ENCODE measurements at regions not wholly inside any gene's neighbourhood (a gene's known extent, or its start where the extent isn't known, plus 50 kb on each side); places are given as distances from the start of the nearest gene placed in this dataset.

GRCh38 chrX:20330545-20330944, 63.8 kb upstream of the RPS6KA3 start:
- Histone ChIP-seq H3K27me3 (ENCODE audit: low read length) (no peaks in the 10 kb centered on the region), H3K9ac (ENCODE audit: low read length) (no peak overlapping the region), H3K4me1 (ENCODE audit: insufficient read depth, low read length) (no peaks in the 10 kb centered on the region), H3K79me2 (ENCODE audit: low read length) (no peaks in the 10 kb centered on the region), H3K9me2 (replicated peaks; ENCODE audit: low read length) (no peaks in the 10 kb centered on the region), H4K20me1 (ENCODE audit: low read length) (no peaks in the 10 kb centered on the region), H2AFZ (ENCODE audit: low read length) (no peak overlapping the region), H3K36me3 (ENCODE audit: low read depth, low read length) (no peaks in the 10 kb centered on the region), H3K4me3 (ENCODE audit: low read length) (no peak overlapping the region), H3K4me2 (ENCODE audit: low read length) (no peak overlapping the region), H3K27ac (ENCODE audit: low read length) (no peak overlapping the region), H3F3A (ENCODE audit: low read length, unreplicated experiment) (no peaks in the 10 kb centered on the region), H3K9me3 (ENCODE audit: low read length) (no peaks in the 10 kb centered on the region)
- BruUV-seq (replicated peaks): no TSS peak
- ChIA-PET CTCF (no interaction called here), POLR2A (ENCODE audit: unreplicated experiment) (no interaction called here)
- ATAC-seq (no peak), DNase-seq (no peak)
- intact Hi-C loops (cut with micrococcal nuclease): no loop called here
- no peak for TF ChIP-seq EZH2phosphoT487 (IDR thresholded peaks at IDR 0.05; ENCODE audit: borderline replicate concordance, low read length)
- TF ChIP-seq EZH2 (IDR thresholded peaks at IDR 0.05; ENCODE audit: low read length, unreplicated experiment): no peak
- TF ChIP-seq, protein P1, sequence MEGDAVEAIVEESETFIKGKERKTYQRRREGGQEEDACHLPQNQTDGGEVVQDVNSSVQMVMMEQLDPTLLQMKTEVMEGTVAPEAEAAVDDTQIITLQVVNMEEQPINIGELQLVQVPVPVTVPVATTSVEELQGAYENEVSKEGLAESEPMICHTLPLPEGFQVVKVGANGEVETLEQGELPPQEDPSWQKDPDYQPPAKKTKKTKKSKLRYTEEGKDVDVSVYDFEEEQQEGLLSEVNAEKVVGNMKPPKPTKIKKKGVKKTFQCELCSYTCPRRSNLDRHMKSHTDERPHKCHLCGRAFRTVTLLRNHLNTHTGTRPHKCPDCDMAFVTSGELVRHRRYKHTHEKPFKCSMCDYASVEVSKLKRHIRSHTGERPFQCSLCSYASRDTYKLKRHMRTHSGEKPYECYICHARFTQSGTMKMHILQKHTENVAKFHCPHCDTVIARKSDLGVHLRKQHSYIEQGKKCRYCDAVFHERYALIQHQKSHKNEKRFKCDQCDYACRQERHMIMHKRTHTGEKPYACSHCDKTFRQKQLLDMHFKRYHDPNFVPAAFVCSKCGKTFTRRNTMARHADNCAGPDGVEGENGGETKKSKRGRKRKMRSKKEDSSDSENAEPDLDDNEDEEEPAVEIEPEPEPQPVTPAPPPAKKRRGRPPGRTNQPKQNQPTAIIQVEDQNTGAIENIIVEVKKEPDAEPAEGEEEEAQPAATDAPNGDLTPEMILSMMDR (conservative IDR thresholded peaks at IDR 0.05; ENCODE audit: low read depth, low read length): no peak

DNA sequence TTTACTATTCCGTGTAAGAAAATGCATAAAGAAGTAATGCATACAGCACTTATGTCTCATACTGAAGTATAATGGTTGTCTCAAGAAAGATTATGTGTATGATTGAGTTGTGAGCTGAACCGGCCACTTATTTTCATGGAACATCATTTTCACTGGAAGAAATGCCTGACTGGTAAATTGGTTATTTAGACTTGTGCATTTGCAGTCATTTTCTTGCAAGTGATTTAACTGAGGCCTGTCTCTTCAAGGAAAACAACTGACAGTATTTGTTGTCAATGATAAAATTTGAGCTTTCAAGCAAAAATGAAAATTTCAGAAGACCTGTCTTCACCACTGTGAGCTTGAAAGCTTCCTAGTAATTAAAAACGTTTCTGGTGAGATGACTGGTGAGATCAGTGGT, 62.7 kb upstream of the RPS6KA3 start:
- POLR2A ChIA-PET (ENCODE audit: unreplicated experiment): interaction anchor here (0.7 kb wide), 1 partner anchor 82 kb away, joined by 6 read pairs; no protein-coding TSS in a partner anchor
- H3K27ac ChIP-seq (ENCODE audit: low read length): no peak overlapping the region
- no peaks in the 10 kb centered on the region for H3K79me2 ChIP-seq (ENCODE audit: low read length)
- H3K9me3 ChIP-seq (ENCODE audit: low read length): no peaks in the 10 kb centered on the region
- no peaks in the 10 kb centered on the region for H3K4me1 ChIP-seq (ENCODE audit: insufficient read depth, low read length)
- intact Hi-C loops (cut with micrococcal nuclease): no loop called here
- CTCF ChIA-PET: no interaction called here
- no peak overlapping the region for H2AFZ ChIP-seq (ENCODE audit: low read length)
- H3K9me2 ChIP-seq (replicated peaks; ENCODE audit: low read length): no peaks in the 10 kb centered on the region
- no peak for TF ChIP-seq EZH2phosphoT487 (IDR thresholded peaks at IDR 0.05; ENCODE audit: borderline replicate concordance, low read length)
- TF ChIP-seq EZH2 (IDR thresholded peaks at IDR 0.05; ENCODE audit: low read length, unreplicated experiment): no peak
- TF ChIP-seq, protein P1 (conservative IDR thresholded peaks at IDR 0.05; ENCODE audit: low read depth, low read length): no peak
- H3K27me3 ChIP-seq (ENCODE audit: low read length): no peaks in the 10 kb centered on the region
- DNase-seq (no peak), ATAC-seq (no peak)
- H4K20me1 ChIP-seq (ENCODE audit: low read length): no peaks in the 10 kb centered on the region
- H3K4me3 ChIP-seq (ENCODE audit: low read length): no peak overlapping the region
- H3K36me3 ChIP-seq (ENCODE audit: low read depth, low read length): no peaks in the 10 kb centered on the region
- H3K4me2 ChIP-seq (ENCODE audit: low read length): no peak overlapping the region
- H3F3A ChIP-seq (ENCODE audit: low read length, unreplicated experiment): no peaks in the 10 kb centered on the region
- H3K9ac ChIP-seq (ENCODE audit: low read length): no peak overlapping the region
- BruUV-seq (replicated peaks): no TSS peak

- no peak overlapping the region for H3K9ac ChIP-seq (ENCODE audit: low read length)
- no peaks in the 10 kb centered on the region for H3F3A ChIP-seq (ENCODE audit: low read length, unreplicated experiment)
- ATAC-seq: no peak
- H2AFZ ChIP-seq (ENCODE audit: low read length): no peak overlapping the region
- H3K9me3 ChIP-seq (ENCODE audit: low read length): no peaks in the 10 kb centered on the region
- POLR2A ChIA-PET (ENCODE audit: unreplicated experiment): no interaction called here
- no TSS peak for BruUV-seq (replicated peaks)
- H3K9me2 ChIP-seq (replicated peaks; ENCODE audit: low read length): no peaks in the 10 kb centered on the region
- TF ChIP-seq EZH2phosphoT487 (IDR thresholded peaks at IDR 0.05; ENCODE audit: borderline replicate concordance, low read length) (no peak), EZH2 (IDR thresholded peaks at IDR 0.05; ENCODE audit: low read length, unreplicated experiment) (no peak)
- CTCF ChIA-PET: no interaction called here
- intact Hi-C loops (cut with micrococcal nuclease): no loop called here
- no peak overlapping the region for H3K27ac ChIP-seq (ENCODE audit: low read length)
- no peak overlapping the region for H3K4me3 ChIP-seq (ENCODE audit: low read length)
- DNase-seq: no peak
- H3K4me2 ChIP-seq (ENCODE audit: low read length): no peak overlapping the region
- H3K27me3 ChIP-seq (ENCODE audit: low read length): no peaks in the 10 kb centered on the region
- H3K4me1 ChIP-seq (ENCODE audit: insufficient read depth, low read length): peaks cover 7% of the 10 kb centered on the region; the same call in 1 of the 2 replicates
- H3K36me3 ChIP-seq (ENCODE audit: low read depth, low read length): no peaks in the 10 kb centered on the region
- H3K79me2 ChIP-seq (ENCODE audit: low read length): no peaks in the 10 kb centered on the region
- H4K20me1 ChIP-seq (ENCODE audit: low read length): no peaks in the 10 kb centered on the region
Observed at GRCh38 chrX:20325786-20326388, 59.2 kb upstream of the RPS6KA3 start.

Data from PC-3 (cell line).